K562 (cell line): ENCODE measurements at regions not wholly inside any gene's neighbourhood (a gene's known extent, or its start where the extent isn't known, plus 50 kb on each side); places are given as distances from the start of the nearest gene placed in this dataset.

ENCODE experiments used
- ATAC-seq: fragments of 200-7000 bp; cut with Tn5 transposase; 3 replicates; pipeline ENCODE4 v1.9.1; 2020; ENCODE audit warnings: moderate library complexity
- BruUV-seq: library from RNA; stranded (reverse); fragments of 400-500 nt; replicated peaks from 2 replicates; lab custom pipeline; 2021; lab: Mats Ljungman, UMichigan
- CTCF ChIA-PET: fragments of 300-600 bp; formaldehyde crosslinking; extraction: SDS; loops from one replicate; lab custom pipeline; 2021; ENCODE audit warnings: low intra/inter-chr PET ratio; lab: Yijun Ruan, JAX
- POLR2A ChIA-PET: fragments of 300-600, 350-650 bp; sonication (Branson Sonifier 250); formaldehyde crosslinking; extraction: SDS; loops from one replicate; lab custom pipeline; 2021; ENCODE audit warnings: antibody characterized with exemption, inconsistent platforms; lab: Yijun Ruan, JAX
- DNase-seq, 4 experiments: peaks; one replicate each; pipeline versions ENCODE4 v3.0.0 to v3.0.0-alpha.2; 2011 to 2018; ENCODE audit warnings: low spot score in 3 of 4, mixed read lengths in 3 of 4; ENCODE audit errors: extremely low read depth in 1 of 4
- FAIRE-seq: peaks from 2 replicates; lab custom pipeline; 2011; peaks lifted over from hg19 to GRCh38; lab: Jason Lieb, UNC
- H2AFZ ChIP-seq: 2 replicates; pipeline ENCODE4 v1.6.0; 2011; ENCODE audit warnings: low read depth, low read length, control low read depth, inconsistent platforms
- H3K27ac ChIP-seq: fragments of 200-600 bp; 3 replicates; pipeline ENCODE4 v1.8.0; 2011; ENCODE audit warnings: low read depth, mild to moderate bottlenecking, control low read depth, inconsistent platforms, low read length, moderate library complexity, mixed read lengths; ENCODE audit errors: extremely low read depth
- H3K27me3 ChIP-seq, 2 experiments: fragments of 300-600 bp in 1 of 2; 2 replicates in 1 of 2; 3 replicates in 1 of 2; pipeline versions ENCODE4 v1.6.0 to v1.8.0; 2011; ENCODE audit warnings: inconsistent platforms in 2 of 2, low read length in 2 of 2, mild to moderate bottlenecking in 1 of 2, mixed read lengths in 1 of 2, moderate library complexity in 1 of 2; ENCODE audit not compliant: control insufficient read depth in 2 of 2, insufficient read depth in 2 of 2
- H3K36me3 ChIP-seq: fragments of 300-600 bp; 3 replicates; pipeline ENCODE4 v1.8.0; 2011; ENCODE audit warnings: mild to moderate bottlenecking, low read length, inconsistent platforms; ENCODE audit not compliant: control insufficient read depth, insufficient read depth
- H3K4me1 ChIP-seq, 2 experiments: fragments of 200-600 bp in 1 of 2; replicated peaks in 1 of 2; 2 replicates in 1 of 2; 3 replicates in 1 of 2; pipeline versions ENCODE4 v1.5.1 to v1.8.0; 2011; ENCODE audit warnings: inconsistent platforms in 2 of 2, low read length in 2 of 2, mild to moderate bottlenecking in 1 of 2, mixed read lengths in 1 of 2, moderate library complexity in 1 of 2; ENCODE audit not compliant: control insufficient read depth in 2 of 2, insufficient read depth in 2 of 2
- H3K4me2 ChIP-seq: 2 replicates; pipeline ENCODE4 v1.6.1; 2011; ENCODE audit warnings: low read length, control low read depth, inconsistent platforms, mixed read lengths; ENCODE audit not compliant: insufficient read depth
- H3K4me3 ChIP-seq: fragments of 200-600 bp; sonication (generic), shearing (Covaris generic); 2 replicates; pipeline ENCODE4 v1.5.1; 2016; ENCODE audit warnings: control low read depth, inconsistent platforms
- H3K79me2 ChIP-seq: fragments of 200-600 bp; 3 replicates; pipeline ENCODE4 v1.8.0; 2011; ENCODE audit warnings: low read length, inconsistent platforms; ENCODE audit not compliant: control insufficient read depth, insufficient read depth
- H3K9ac ChIP-seq, 2 experiments: 2 replicates each; pipeline versions ENCODE4 v1.6.0 to v1.6.1; 2011; ENCODE audit warnings: low read depth in 2 of 2, low read length in 2 of 2, control low read depth in 1 of 2, inconsistent platforms in 1 of 2, mild to moderate bottlenecking in 1 of 2, mixed read lengths in 1 of 2; ENCODE audit not compliant: insufficient read depth in 1 of 2
- H3K9me1 ChIP-seq: one replicate; pipeline ENCODE4 v1.6.0; 2011; ENCODE audit warnings: inconsistent platforms, mild to moderate bottlenecking, low read length, moderate library complexity; ENCODE audit not compliant: control insufficient read depth, insufficient read depth
- H3K9me3 ChIP-seq: replicated peaks from 2 replicates; pipeline ENCODE4 v1.5.1; 2011; ENCODE audit warnings: low read depth, low read length, inconsistent platforms; ENCODE audit not compliant: control insufficient read depth, insufficient read depth
- H4K20me1 ChIP-seq: replicated peaks from 2 replicates; pipeline ENCODE4 v1.6.1; 2011; ENCODE audit warnings: low read length, inconsistent platforms, mixed read lengths; ENCODE audit not compliant: control insufficient read depth, insufficient read depth
- CBX1 ChIP-seq: sonication (generic); IDR thresholded peaks from 2 replicates; pipeline ENCODE4 v1.6.1; 2016; ENCODE audit warnings: antibody characterized with exemption, low read depth, mild to moderate bottlenecking
- CSDE1 ChIP-seq, 2 experiments: fragments of 450-650 bp; IDR thresholded peaks; 2 replicates each; pipeline ENCODE4 v1.6.1; 2016; ENCODE audit warnings: mild to moderate bottlenecking in 1 of 2
- HNRNPL ChIP-seq: fragments of 200-400 bp; formaldehyde crosslinking; IDR thresholded peaks from 2 replicates; pipeline ENCODE4 v1.6.1; 2017; ENCODE audit warnings: low read depth, mild to moderate bottlenecking, low read length
- MTA1 ChIP-seq: fragments of 450-650 bp; IDR thresholded peaks from 2 replicates; pipeline ENCODE4 v1.6.1; 2017; ENCODE audit warnings: borderline replicate concordance
- OTX1 ChIP-seq: fragments of 450-650 bp; formaldehyde crosslinking; IDR thresholded peaks from 2 replicates; pipeline ENCODE4 v1.4.0; 2022; ENCODE audit warnings: mild to moderate bottlenecking
- PCBP1 ChIP-seq: fragments of 200-400 bp; formaldehyde crosslinking; IDR thresholded peaks from 2 replicates; pipeline ENCODE4 v1.6.1; 2018; ENCODE audit warnings: mild to moderate bottlenecking, low read depth, low read length; ENCODE audit not compliant: poor library complexity, severe bottlenecking
- SETDB1 ChIP-seq: IDR thresholded peaks from one replicate; pipeline ENCODE4 v1.6.1; 2012; ENCODE audit warnings: low read length, control low read depth, inconsistent platforms
- SMAD3 ChIP-seq: fragments of 450-650 bp; formaldehyde crosslinking; conservative IDR thresholded peaks from 2 replicates; pipeline ENCODE4 v1.4.0; 2020; ENCODE audit warnings: mild to moderate bottlenecking
- TAF9B ChIP-seq: fragments of 450-650 bp; IDR thresholded peaks from 2 replicates; pipeline ENCODE4 v1.6.1; 2018; ENCODE audit warnings: mild to moderate bottlenecking; ENCODE audit not compliant: partially characterized antibody
- ZNF184 ChIP-seq: sonication (generic); formaldehyde crosslinking; IDR thresholded peaks from 2 replicates; pipeline ENCODE4 v1.5.0; 2020; ENCODE audit warnings: missing genetic modification reagents
- ZNF408 ChIP-seq: fragments of 250-450 bp; sonication (Bioruptor Pico); IDR thresholded peaks from 2 replicates; pipeline ENCODE4 v1.4.0; 2020; ENCODE audit warnings: low read depth, mild to moderate bottlenecking, moderate library complexity
- ZNF583 ChIP-seq: fragments of 250-450 bp; sonication (Bioruptor Pico); IDR thresholded peaks from 2 replicates; pipeline ENCODE4 v1.4.0; 2020
- ZNF699 ChIP-seq: fragments of 250-450 bp; sonication (Bioruptor Pico); IDR thresholded peaks from 2 replicates; pipeline ENCODE4 v1.8.0; 2021; ENCODE audit warnings: mild to moderate bottlenecking, moderate library complexity; ENCODE audit not compliant: insufficient replicate concordance
- ZNF717 ChIP-seq: fragments of 250-450 bp; sonication (Bioruptor Pico); IDR thresholded peaks from 2 replicates; pipeline ENCODE4 v1.5.0; 2021
- ZNF830 ChIP-seq: fragments of 250-450 bp; sonication (Bioruptor Pico); IDR thresholded peaks from 2 replicates; pipeline ENCODE4 v1.5.0; 2021; ENCODE audit warnings: mild to moderate bottlenecking
- WGBS: fragments of 100-300 bp; shearing (Covaris generic); methylation state at CpG from one replicate; pipeline ENCODE4 v1.1.6; 2016; ENCODE audit warnings: low coverage, mixed read lengths; ENCODE audit not compliant: insufficient coverage; ENCODE audit errors: missing lambda C conversion rate; 5-methylcytosine and 5-hydroxymethylcytosine counted together
- in situ Hi-C: fragments of 300-500 bp; cut with MboI; formaldehyde crosslinking; loops from 4 replicates; pipeline ENCODE4 v1.15.0; 2018; ENCODE audit warnings: inconsistent platforms, mixed read lengths
- intact Hi-C: fragments of 100-400 bp; cut with micrococcal nuclease; formaldehyde crosslinking; loops from 2 replicates; pipeline ENCODE4 v1.14.2; 2022
- TF ChIP-seq, protein P1 (sequence below): fragments of 250-450 bp; sonication (Bioruptor Pico); IDR thresholded peaks from 2 replicates; pipeline ENCODE4 v1.5.0; 2021; ENCODE audit warnings: mild to moderate bottlenecking, borderline replicate concordance
- TF ChIP-seq, protein P2 (sequence below): fragments of 450-650 bp; IDR thresholded peaks from 2 replicates; pipeline ENCODE4 v1.7.1; 2018; ENCODE audit warnings: mild to moderate bottlenecking, low read depth; ENCODE audit not compliant: partially characterized antibody

DNA sequence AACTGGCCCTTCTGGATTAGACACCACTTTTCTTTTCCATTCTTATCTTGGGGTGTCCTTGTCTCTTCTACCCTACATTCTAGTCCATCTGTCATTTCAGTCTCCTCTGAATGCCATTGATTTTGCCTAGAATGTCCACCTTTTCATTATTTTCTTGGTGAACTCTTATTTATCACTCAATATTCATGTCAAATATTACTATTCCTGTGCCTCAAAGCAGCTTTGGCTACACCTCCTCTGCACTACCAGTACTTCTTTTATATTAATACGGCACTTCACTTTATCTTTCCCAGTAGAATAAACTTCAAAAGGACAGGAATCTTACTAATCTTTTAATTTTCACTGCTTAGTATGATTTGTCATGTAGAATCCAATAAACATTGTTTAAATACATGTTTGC is 186.4 kb upstream of the DPYD start:
- BruUV-seq = no TSS peak
- no peak overlapping the region for H3K4me3 ChIP-seq
- no peaks in the 10 kb centered on the region for H3K4me1 ChIP-seq
- no peak for ATAC-seq
- intact Hi-C loops (no loop called here), in situ Hi-C loops (no loop called here)
- ChIA-PET POLR2A (no interaction called here), CTCF (no interaction called here)
- H2AFZ ChIP-seq = no peak overlapping the region
- DNase-seq = no peak
- no peak overlapping the region for H3K9ac ChIP-seq
- no peaks in the 10 kb centered on the region for H3K9me1 ChIP-seq
- no peak overlapping the region for H3K27ac ChIP-seq
- no peaks in the 10 kb centered on the region; the same call in 1 of the 2 replicates for H3K9me3 ChIP-seq
- 0% methylated on average over 1 of the region's 1 CpG for WGBS
- no peak overlapping the region for H3K4me2 ChIP-seq
- H3K79me2 ChIP-seq = no peaks in the 10 kb centered on the region
- no peak for TF ChIP-seq PCBP1
- TF ChIP-seq ZNF699 (CRISPR knock-in tag) = no peak
- TF ChIP-seq CBX1 = no peak
- TF ChIP-seq SETDB1 = no peak
- TF ChIP-seq, protein P1, sequence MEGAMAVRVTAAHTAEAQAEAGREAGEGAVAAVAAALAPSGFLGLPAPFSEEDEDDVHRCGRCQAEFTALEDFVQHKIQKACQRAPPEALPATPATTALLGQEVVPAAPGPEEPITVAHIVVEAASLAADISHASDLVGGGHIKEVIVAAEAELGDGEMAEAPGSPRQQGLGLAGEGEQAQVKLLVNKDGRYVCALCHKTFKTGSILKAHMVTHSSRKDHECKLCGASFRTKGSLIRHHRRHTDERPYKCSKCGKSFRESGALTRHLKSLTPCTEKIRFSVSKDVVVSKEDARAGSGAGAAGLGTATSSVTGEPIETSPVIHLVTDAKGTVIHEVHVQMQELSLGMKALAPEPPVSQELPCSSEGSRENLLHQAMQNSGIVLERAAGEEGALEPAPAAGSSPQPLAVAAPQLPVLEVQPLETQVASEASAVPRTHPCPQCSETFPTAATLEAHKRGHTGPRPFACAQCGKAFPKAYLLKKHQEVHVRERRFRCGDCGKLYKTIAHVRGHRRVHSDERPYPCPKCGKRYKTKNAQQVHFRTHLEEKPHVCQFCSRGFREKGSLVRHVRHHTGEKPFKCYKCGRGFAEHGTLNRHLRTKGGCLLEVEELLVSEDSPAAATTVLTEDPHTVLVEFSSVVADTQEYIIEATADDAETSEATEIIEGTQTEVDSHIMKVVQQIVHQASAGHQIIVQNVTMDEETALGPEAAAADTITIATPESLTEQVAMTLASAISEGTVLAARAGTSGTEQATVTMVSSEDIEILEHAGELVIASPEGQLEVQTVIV (CRISPR knock-in tag) = no peak
- TF ChIP-seq ZNF717 (CRISPR knock-in tag) = no peak
- TF ChIP-seq, protein P2, sequence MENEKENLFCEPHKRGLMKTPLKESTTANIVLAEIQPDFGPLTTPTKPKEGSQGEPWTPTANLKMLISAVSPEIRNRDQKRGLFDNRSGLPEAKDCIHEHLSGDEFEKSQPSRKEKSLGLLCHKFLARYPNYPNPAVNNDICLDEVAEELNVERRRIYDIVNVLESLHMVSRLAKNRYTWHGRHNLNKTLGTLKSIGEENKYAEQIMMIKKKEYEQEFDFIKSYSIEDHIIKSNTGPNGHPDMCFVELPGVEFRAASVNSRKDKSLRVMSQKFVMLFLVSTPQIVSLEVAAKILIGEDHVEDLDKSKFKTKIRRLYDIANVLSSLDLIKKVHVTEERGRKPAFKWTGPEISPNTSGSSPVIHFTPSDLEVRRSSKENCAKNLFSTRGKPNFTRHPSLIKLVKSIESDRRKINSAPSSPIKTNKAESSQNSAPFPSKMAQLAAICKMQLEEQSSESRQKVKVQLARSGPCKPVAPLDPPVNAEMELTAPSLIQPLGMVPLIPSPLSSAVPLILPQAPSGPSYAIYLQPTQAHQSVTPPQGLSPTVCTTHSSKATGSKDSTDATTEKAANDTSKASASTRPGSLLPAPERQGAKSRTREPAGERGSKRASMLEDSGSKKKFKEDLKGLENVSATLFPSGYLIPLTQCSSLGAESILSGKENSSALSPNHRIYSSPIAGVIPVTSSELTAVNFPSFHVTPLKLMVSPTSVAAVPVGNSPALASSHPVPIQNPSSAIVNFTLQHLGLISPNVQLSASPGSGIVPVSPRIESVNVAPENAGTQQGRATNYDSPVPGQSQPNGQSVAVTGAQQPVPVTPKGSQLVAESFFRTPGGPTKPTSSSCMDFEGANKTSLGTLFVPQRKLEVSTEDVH = no peak
- no peak for TF ChIP-seq ZNF583 (CRISPR knock-in tag)
- no peak for TF ChIP-seq TAF9B
- TF ChIP-seq OTX1 = no peak
- TF ChIP-seq ZNF184 (CRISPR knock-in tag) = no peak
- no peak for TF ChIP-seq HNRNPL
- TF ChIP-seq ZNF830 (CRISPR knock-in tag) = no peak
- TF ChIP-seq CSDE1 (IDR thresholded peaks at IDR 0.05) = no peak
- TF ChIP-seq SMAD3 (CRISPR knock-in tag) = no peak
- TF ChIP-seq MTA1 = no peak
- TF ChIP-seq ZNF408 (CRISPR knock-in tag) = no peak
- H3K27me3 ChIP-seq = no peaks in the 10 kb centered on the region
- no peak for FAIRE-seq
- H4K20me1 ChIP-seq = no peaks in the 10 kb centered on the region
- H3K36me3 ChIP-seq = no peaks in the 10 kb centered on the region
